Activated CD8-positive, alpha-beta memory T cell treated with anti-CD3 and anti-CD28 coated beads for 48 hours (primary cell): ENCODE measurements at regions not wholly inside any gene's neighbourhood (a gene's known extent, or its start where the extent isn't known, plus 50 kb on each side); places are given as distances from the start of the nearest gene placed in this dataset.
"Not testable (repeated sequence)": the region's sequence is repeated elsewhere in the genome, so short reads cannot be mapped to it uniquely, and the experiment has no call there.

Source experiments
- DNase-seq, 3 experiments: peaks; one replicate each; pipeline ENCODE4 v3.0.0-alpha.2; 2020; ENCODE audit warnings: low read depth in 2 of 3, low spot score in 2 of 3

DNA sequence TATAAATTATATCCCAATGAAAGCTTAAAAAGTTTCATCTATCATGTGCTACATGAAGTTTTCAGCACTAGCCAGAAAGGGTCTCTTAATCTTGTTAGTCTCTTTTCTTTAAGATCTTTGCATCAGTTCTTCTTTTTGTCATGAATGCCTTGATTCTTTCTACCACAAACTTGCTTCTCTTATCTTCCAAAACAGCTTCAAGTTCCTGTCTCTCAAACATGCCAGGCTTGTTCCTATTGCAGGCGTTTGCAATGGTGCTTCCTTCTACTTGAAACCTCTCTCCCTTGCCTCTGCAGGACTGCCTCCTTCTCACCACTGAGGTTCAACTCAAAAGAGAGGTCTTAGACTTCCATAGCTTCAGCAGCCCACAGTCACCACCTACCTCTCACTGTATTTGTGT lies 104.3 kb upstream of the FRMD4B start:
- no peak for DNase-seq

DNA sequence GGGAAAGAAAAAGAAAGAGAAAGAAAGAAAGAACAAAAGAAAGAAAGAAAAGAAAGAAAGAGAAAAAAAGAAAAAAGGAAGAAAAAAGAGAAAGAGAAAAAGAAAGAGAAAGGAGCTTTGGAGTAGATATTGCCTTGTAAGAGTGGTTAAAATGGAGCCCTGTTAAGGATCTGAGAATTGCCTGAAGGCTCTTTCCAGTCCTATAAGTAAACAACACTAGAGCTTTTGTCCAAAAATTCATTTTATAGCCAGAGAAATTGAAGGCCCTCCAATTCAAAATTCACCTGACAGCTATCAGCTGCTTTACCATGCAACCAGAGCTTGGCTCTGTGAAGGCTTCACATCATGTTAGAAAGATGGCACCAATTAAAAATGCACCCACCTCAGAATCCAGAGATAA lies 102.1 kb upstream of the FRMD4B start:
- DNase-seq: no peak

DNA sequence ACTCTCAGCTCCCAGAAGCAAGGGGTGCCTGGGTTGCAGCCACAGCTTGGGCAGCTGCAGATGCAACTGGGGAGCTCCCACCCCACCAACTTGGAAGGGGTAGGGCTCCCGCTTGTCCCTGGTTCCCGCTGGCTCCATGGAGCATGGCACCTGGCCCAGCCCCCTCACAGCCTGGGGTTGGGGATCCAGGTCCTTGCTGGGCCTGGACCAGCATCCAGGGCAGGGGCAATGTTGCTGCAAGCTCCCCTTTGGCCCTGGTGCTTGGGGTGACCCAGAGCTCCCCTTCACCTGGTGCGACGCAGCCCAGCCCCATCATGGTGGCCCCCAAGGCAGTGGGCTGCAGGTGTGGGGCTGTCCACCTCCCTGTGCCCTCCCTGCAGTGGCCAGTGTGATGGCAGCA lies 99.6 kb upstream of the FRMD4B start:
- DNase-seq: no peak

DNA sequence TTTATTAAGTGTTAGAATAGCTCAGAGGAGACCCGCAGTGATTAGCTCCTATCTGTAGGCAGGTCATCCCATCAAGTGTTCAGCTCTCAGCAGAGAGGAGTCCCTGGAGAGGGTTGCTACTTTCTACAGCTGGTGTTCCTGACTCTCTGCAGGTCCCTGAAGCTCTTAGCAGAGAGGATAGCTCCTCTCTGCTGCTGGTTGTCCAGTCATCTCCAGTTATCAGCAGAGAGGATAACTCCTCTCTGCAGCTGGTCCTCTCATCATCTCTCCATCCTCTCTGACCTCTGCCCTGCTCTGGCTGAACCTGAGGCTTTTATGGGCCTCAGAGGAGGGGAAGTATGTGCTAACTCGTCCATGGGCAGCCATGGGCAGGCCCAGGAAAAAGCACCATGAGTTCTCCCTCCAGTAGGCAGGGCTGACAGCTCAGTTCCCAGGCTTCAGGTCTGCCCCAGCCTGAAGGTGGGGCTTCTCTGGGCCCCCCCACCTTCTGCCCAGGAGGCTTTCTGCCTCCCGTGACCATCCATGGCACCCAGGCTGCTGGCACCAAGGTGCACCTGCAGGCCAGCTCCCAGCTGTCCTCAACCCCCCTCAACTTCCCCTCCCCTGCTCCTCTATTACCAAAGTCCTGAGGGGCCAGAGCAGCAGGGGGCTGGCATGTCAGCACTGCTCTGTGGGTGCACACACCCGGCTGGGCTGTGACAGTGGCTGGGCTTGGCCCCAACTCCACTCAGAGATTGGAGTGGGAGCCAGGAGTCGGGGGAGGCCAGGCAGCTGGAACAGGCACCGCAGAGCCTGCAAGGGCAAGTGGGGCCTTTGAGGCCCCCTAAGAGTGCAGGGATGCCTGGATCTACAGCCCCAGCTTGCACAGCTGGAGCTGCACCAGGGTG lies 98.9 kb upstream of the FRMD4B start:
- DNase-seq: no peak

DNA sequence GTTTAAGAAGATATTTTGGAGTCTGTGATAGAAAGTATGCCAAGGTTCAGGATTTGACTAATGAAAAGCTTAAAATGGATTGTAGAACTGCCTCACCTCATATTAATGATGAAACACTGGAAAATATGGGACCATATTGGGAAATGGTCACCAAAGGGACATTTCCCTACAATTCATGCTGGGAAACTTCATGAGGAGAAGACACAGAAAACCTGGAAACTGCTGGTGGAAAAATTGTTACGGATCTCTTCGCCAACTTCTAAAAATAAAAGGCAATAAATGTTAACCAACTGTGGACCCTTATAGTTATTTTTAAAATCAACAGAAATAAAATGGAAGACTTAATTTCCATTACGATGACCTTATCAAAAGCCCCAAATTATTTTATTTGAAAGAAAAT lies 97.6 kb upstream of the FRMD4B start:
- no peak for DNase-seq

DNA sequence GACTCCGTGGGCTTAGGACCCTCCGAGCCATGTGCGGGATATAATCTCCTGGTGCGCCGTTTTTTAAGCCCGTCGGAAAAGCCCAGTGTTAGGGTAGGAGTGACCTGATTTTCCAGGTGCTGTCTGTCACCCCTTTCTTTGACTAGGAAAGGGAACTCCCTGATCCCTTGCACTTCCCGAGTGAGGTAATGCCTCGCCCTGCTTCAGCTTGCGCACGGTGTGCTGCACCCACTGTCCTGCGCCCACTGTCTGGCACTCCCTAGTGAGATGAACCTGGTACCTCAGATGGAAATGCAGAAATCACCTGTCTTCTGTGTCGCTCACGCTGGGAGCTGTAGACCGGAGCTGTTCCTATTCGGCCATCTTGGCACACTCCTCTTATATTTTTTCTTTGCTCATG lies 95.1 kb upstream of the FRMD4B start:
- not testable (repeated sequence) for DNase-seq

DNA sequence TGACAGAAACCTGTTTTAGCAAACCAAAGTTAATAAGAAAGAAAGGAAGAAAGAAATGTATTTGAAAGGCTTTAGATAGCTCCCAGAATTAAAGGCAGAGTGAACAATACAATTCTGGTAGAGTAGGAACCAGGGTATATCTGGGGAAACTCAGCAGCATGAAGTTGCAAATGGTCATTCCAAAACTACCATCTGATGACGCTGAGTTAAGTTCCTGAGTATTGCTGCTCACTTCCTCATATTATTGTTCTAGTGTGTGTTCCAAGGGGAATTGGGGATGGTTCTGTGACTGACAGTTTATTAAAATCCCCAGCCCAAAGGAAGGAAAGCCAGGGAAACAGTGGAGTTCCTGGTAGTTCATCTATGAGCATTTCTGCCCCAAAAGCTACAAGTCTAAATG lies 88.3 kb upstream of the FRMD4B start:
- DNase-seq: no peak

DNA sequence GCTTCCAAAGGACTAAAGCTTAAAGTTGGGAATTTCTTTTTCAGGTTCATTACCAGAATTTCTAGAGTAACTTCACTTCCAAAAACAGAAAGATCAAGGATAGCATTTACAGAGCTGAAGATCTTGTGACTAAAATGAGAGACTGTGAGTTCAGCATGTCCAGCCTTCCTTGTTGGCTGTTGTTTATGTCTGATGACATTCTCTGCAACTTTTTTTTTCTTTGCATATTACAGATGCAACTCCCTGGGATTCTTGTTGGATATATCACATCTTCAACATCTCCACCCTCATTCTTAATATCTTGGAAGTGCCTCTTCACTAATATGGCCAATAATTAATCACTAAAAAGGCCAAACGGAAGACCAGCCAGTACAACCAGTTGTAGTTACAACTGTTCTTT lies 86.2 kb upstream of the FRMD4B start:
- DNase-seq: no peak

DNA sequence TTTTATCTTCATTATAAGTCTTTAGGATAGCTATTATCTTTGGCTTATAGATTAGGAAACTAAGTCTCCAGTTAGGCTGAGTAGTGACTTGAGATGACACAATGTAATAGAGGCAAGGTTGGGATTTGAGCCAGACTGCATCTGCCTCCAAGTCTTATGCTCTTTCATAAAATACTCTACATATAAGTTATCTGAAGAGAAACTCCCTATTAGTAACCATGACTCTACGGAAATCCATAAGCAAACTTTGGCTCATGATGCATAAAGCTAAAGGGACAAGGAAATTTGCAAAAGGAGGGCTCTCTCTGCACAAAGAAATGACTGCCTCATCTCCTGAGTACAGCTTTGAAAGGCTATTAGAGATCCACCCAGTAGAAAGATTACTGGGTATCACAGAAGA lies 77.6 kb upstream of the FRMD4B start:
- DNase-seq: no peak

DNA sequence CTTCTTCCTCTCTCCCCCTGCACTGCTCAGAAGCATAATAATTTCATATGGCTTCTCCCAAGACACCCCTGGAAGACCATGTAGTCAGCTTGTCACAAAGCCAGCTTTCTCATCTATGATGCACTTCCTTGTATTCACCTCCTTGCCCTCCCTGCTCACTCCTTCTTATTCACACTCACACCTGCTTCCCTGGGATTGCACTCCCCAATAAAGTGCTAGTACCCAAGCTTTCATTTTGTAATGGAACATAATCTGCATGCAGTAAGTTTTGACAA lies 76.9 kb upstream of the FRMD4B start:
- DNase-seq: no peak

DNA sequence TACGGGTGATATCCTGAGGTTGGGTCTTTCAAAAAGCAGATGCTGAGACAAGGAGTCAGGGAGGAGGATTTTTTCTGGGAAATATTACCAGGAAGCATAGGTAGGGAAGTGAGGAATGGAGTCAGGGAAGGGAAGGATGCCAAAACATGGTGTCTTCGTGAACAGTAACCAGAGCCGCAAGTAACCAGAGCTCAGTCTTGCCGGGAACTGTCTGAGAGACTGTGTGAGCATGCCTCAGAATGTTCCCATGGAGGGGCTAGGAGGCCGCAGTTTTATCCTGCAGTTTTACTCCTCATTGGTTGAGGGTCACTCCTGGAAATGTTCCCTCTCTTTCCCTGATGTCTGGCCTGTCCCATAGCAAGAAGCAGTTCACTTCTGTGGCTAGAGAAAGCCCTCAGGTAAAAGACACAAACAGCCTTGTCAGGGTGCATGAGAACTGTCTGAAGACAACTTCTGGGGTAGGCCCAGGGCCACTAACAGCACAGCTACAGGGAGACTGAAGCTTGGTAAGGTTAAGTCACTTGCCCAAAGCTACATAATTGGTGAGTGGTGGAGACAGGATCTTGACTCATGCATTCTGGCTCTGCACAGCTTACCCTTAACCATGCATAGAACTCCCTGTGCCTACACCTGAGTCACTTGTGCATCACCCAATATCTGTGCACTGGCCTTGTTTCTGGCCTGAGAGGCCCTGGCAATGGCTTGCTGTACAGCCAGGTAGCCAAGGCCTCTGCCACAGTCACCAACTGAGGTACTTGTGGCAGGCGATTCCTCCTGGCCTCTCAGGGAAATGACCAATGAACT lies 76.3 kb upstream of the FRMD4B start:
- no peak for DNase-seq

DNA sequence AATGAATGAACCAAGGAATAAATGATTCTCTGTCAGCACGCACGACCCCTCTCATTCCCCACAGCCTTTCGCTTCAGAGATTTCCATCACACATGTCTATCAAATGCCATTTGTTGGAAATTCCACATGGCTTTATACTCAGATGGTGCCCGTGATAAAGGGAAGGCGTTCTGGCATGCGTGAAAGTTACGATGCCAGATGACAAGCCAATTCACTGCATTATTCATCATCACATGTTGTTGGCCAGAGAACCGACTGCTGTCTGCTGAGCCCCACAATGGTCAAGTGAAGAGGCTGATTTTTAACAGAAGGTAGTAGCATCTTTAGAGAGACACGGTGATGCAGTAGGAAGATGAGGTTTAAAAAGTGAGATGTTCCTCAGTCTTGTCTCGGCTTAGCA lies 74.1 kb upstream of the FRMD4B start:
- no peak for DNase-seq

DNA sequence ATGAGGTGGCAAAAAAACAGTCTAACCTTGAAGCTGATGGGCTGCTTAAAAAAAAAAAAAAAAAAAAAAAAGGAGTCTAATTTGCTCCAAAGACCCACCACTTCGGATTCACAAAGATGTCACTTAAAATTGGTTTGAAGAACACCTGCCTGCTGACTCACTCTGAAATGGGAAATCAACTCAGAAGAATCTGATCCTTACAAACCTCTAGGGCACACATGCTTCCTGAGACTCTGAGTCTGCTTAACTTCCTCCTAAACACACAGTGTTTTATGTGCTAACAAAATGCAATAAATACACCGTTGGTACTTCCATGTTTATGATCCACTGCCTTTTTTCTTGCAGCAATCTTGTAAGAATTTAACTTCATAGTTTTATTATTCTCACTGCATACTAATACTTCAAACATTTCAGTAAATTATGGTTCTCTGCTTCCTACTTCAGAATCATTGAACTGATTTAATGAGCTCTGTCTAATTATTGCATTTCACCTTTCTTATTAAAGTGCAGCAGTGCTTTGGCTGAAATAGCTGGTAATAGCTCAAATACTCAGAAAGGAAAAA lies 73.0 kb upstream of the FRMD4B start:
- DNase-seq: no peak

DNA sequence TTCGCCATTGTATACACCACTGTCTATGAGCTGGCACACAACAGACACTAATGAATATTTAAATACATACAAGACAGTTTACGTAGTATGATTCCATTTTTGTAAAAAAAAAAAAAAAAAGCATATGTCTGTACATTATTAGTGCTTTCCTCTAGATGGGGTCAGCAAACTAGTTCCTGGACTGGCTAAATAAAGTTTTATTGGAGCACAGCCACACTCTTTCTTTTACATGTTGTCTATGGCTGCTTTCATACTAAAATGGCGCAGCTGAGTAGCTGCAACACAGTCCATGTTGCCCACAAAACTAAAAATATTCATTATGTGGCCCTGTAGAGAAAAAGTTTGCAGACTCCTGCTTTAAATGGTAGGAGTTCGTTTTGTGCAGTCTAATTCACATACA lies 70.7 kb upstream of the FRMD4B start:
- no peak for DNase-seq

DNA sequence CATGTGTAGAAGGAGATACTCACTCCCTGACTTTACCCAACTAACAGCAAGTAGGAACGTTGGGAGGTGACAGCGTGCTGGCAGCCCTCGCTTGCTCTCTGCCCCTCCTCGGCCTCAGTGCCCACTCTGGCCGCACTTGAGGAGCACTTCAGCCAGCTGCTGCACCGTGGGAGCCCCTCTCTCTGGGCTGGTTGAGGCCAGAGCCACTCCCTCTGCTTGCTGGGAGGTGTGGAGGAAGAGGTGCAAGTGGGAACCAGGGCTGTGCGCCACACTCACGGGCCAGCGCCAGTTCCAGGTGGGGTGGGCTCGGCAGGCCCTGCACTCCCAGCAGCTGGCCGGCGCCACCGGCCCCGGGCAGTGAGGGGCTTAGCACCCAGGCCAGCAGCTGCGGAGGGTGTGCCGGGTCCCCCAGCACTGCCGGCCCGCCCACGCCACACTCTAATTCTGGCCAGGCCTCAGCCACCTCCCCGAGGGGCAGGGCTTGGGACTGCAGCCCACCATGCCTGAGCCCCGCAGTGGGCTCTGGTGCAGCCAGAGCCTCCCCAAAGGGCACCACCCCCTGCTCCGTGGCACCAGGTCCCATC lies 68.4 kb upstream of the FRMD4B start:
- DNase-seq: no peak

DNA sequence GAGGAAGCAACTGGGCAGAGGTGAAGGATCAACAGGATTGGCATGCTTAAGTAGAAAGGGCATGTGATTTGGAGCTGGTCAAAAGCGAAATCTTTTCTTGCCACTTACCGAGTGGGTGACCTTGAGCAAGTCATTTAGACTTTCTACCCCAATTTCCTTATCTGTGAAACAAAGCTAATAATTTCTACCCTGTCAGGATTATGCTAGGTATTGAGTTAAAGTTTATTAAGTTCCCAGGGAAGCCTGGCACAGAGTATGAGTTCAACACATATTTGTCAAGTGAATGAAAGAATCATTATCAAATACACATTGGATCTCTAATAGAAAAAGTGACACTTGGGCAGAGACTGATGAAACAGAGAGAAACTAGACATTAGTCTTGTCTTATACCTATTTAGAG lies 66.4 kb upstream of the FRMD4B start:
- no peak for DNase-seq

DNA sequence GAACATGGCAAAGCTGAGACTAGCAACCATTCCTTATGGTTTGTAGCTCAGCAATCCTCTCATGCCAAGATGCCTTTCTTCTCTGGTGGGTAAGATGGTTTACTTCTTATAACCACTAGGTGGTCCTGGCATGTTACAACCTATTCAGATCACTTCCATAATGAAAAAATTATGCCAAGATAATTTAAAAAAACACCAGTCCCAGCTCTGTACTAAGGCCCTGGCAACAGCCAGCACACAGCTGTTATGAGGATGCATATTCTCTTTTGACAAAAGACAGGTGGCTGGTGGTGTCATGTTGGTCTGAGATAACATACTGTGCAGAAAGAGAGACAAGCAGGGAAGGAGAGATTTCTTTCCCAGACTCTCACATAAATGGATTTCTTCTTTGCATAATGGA lies 65.7 kb upstream of the FRMD4B start:
- DNase-seq: no peak

DNA sequence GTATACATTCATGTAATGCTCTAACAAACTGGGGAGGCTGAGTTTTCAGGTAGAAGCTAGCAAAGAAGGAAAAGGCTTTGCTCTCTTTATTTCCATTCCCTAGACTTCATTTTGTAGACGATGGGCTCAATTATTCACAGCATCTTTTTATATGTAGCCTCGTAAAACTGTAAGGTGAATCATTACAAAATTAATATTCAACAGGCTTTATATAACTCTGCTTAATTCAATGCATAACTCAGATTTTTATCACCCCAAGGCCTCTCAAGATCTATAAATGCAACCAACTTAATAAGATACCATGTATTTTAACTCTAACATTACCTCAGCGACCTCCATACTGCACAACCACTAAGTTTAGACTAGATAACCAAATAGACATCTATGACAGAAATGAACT lies 63.0 kb upstream of the FRMD4B start:
- no peak for DNase-seq

DNA sequence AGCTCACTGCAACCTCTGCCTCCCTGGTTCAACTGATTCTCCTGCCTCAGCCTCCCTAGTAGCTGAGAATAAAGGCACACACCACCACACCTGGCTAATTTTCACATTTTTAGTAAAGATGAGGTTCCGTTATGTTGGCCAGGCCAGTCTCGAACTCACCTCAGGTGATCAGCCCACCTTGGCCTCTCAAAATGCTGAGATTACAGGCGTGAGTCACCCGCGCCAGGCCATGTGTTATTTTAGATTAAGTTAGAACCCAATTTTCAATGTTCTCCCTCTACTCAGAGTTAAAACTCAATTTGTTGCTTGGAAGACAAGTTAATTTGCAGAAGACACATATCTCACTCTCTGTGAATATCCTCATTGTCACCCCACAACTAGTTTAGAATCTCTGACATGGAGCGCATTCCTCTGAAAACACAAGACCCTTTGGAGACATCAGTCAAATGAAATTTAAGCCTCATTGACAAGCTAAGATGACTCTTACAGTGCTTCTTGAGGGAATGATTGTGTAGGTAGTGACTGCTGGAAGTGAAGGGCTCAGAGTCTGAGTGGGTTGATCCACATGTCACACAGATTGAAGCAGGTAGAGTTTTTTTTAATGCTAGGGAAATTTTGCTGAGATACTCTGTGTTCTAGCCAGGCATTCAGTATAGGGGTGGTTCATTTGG lies 60.6 kb upstream of the FRMD4B start:
- DNase-seq: no peak

DNA sequence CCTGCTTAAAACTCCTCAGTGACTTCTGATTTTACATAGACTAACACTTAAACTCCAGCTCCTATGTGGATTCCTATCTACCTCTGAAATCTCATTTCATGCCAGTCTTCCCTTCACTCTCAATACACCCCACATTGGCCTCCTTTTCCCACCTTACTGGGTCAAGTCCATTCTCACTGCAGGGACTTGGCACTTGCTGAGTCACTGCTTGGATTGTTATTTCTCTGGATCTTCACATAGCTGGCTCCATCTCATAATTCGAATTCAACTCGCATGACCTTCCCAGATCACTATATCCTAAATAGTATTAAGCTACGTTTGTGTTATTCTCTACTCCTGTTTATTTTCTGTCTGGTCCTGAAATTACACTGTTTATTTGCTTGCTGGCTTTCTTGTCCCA lies 59.6 kb upstream of the FRMD4B start:
- no peak for DNase-seq

DNA sequence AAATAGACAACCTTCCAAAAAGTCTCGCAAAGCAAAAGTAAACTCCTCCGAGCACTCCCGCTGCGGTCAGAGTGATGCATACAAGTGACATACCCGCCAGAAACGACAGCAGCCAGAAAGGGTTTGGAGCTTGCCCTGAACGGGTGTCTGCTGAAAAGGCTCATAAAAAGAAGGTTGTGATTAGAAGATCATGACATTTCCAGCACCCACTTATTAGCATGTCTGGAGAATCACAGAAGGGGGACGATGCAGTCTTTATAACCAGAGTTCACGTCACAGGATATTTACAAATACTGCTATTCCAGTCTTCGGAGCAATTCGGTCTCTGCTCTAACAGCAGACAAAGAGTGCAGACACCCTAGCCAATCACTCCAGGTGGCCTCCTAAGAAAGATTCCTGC lies 59.1 kb upstream of the FRMD4B start:
- no peak for DNase-seq
